HepG2 (cell line): ENCODE measurements at regions not wholly inside any gene's neighbourhood (a gene's known extent, or its start where the extent isn't known, plus 50 kb on each side); places are given as distances from the start of the nearest gene placed in this dataset.

Source experiments
- ATAC-seq: fragments of 200-7000 bp; cut with Tn5 transposase; 3 replicates; pipeline ENCODE4 v1.9.1; 2020; ENCODE audit warnings: mild to moderate bottlenecking, moderate library complexity
- BruUV-seq: library from RNA; stranded (reverse); fragments of 400-500 nt; replicated peaks from 2 replicates; lab custom pipeline; 2021; lab: Mats Ljungman, UMichigan
- CTCF ChIA-PET: fragments of 300-600 bp; formaldehyde crosslinking; extraction: SDS; loops from one replicate; lab custom pipeline; 2021; ENCODE audit warnings: low total read pairs, inconsistent platforms, low intra/inter-chr PET ratio; lab: Yijun Ruan, JAX
- POLR2A ChIA-PET: fragments of 350-600 bp; sonication (Branson Sonifier 250); formaldehyde crosslinking; loops from one replicate; lab custom pipeline; 2020; ENCODE audit warnings: antibody characterized with exemption, inconsistent platforms; lab: Yijun Ruan, JAX
- DNase-seq: peaks from one replicate; pipeline ENCODE4 v3.0.0-alpha.2; 2015; ENCODE audit warnings: low spot score
- FAIRE-seq: peaks from 3 replicates; lab custom pipeline; 2011; peaks lifted over from hg19 to GRCh38; lab: Jason Lieb, UNC
- H2AFZ ChIP-seq: one replicate; pipeline ENCODE4 v1.6.1; 2011; ENCODE audit warnings: low read length, inconsistent platforms
- H3K27ac ChIP-seq: fragments of 300-600 bp; 3 replicates; pipeline ENCODE4 v1.8.0; 2011; ENCODE audit warnings: mixed run types, mild to moderate bottlenecking, mixed read lengths, low read length, inconsistent platforms; ENCODE audit not compliant: insufficient read depth; ENCODE audit errors: extremely low read length
- H3K27me3 ChIP-seq, 2 experiments: fragments of 200-600 bp in 1 of 2; 2 replicates in 1 of 2; 3 replicates in 1 of 2; pipeline versions ENCODE4 v1.6.0 to v1.8.0; 2011; ENCODE audit warnings: low read length in 2 of 2, mild to moderate bottlenecking in 2 of 2, moderate library complexity in 2 of 2, inconsistent platforms in 1 of 2; ENCODE audit not compliant: insufficient read depth in 2 of 2, control insufficient read depth in 1 of 2
- H3K36me3 ChIP-seq, 2 experiments: fragments of 200-600 bp in 1 of 2; replicated peaks in 1 of 2; 2 replicates in 1 of 2; 3 replicates in 1 of 2; pipeline versions ENCODE4 v1.5.1 to v1.8.0; 2011; ENCODE audit warnings: low read length in 2 of 2, inconsistent platforms in 1 of 2; ENCODE audit not compliant: insufficient read depth in 2 of 2, control insufficient read depth in 1 of 2
- H3K4me1 ChIP-seq: 2 replicates; pipeline ENCODE4 v1.5.1; 2012; ENCODE audit warnings: low read length, inconsistent platforms; ENCODE audit not compliant: insufficient read depth
- H3K4me2 ChIP-seq: 2 replicates; pipeline ENCODE4 v1.6.0; 2011; ENCODE audit warnings: low read depth, low read length, inconsistent platforms
- H3K4me3 ChIP-seq, 3 experiments: fragments of 200-600 bp in 1 of 3; sonication (generic), shearing (Covaris generic) in 1 of 3; replicated peaks in 1 of 3; 2 replicates each; pipeline ENCODE4 v1.5.1; 2011 to 2016; ENCODE audit warnings: low read length in 3 of 3, inconsistent platforms in 2 of 3, low read depth in 2 of 3, mild to moderate bottlenecking in 2 of 3, control low read depth in 1 of 3, mixed read lengths in 1 of 3; ENCODE audit not compliant: insufficient read depth in 1 of 3
- H3K79me2 ChIP-seq: one replicate; pipeline ENCODE4 v1.6.1; 2011; ENCODE audit warnings: low read length, inconsistent platforms; ENCODE audit not compliant: insufficient read depth
- H3K9ac ChIP-seq: 2 replicates; pipeline ENCODE4 v1.6.0; 2011; ENCODE audit warnings: mild to moderate bottlenecking, low read depth, low read length, inconsistent platforms; ENCODE audit not compliant: insufficient read depth
- H3K9me3 ChIP-seq: 2 replicates; pipeline ENCODE4 v1.5.1; 2012; ENCODE audit warnings: mild to moderate bottlenecking, low read length
- H4K20me1 ChIP-seq: 2 replicates; pipeline ENCODE4 v1.6.0; 2011; ENCODE audit warnings: inconsistent platforms, mild to moderate bottlenecking, low read length, moderate library complexity; ENCODE audit not compliant: insufficient read depth
- ATF2 ChIP-seq: sonication (generic); formaldehyde crosslinking; IDR thresholded peaks from 2 replicates; pipeline ENCODE4 v1.4.0; 2020; ENCODE audit warnings: missing genetic modification reagents
- ATF7-NPFF ChIP-seq: sonication (generic); formaldehyde crosslinking; IDR thresholded peaks from 2 replicates; pipeline ENCODE4 v1.8.1; 2023; ENCODE audit warnings: mild to moderate bottlenecking, low read depth, missing genetic modification reagents, moderate library complexity
- HOXA3 ChIP-seq: sonication (generic); formaldehyde crosslinking; IDR thresholded peaks from 2 replicates; pipeline ENCODE4 v1.5.0; 2020; ENCODE audit warnings: missing genetic modification reagents
- ISX ChIP-seq: sonication (generic); formaldehyde crosslinking; conservative IDR thresholded peaks from 2 replicates; pipeline ENCODE4 v1.5.0; 2020; ENCODE audit warnings: missing genetic modification reagents
- KDM5A ChIP-seq: fragments of 200-600 bp; sonication (generic); IDR thresholded peaks from 2 replicates; pipeline ENCODE4 v1.7.0; 2018; ENCODE audit warnings: antibody characterized with exemption, mild to moderate bottlenecking, low read length, borderline replicate concordance
- SETDB1 ChIP-seq: sonication (generic); formaldehyde crosslinking; IDR thresholded peaks from 2 replicates; pipeline ENCODE4 v1.5.1; 2020; ENCODE audit warnings: missing genetic modification reagents, mild to moderate bottlenecking, borderline replicate concordance
- SMAD9 ChIP-seq: sonication (generic); formaldehyde crosslinking; IDR thresholded peaks from 2 replicates; pipeline ENCODE4 v1.5.1; 2020; ENCODE audit warnings: mild to moderate bottlenecking, missing genetic modification reagents
- SP140L ChIP-seq: sonication (generic); formaldehyde crosslinking; IDR thresholded peaks from 2 replicates; pipeline ENCODE4 v1.4.0; 2020; ENCODE audit warnings: missing genetic modification reagents, borderline replicate concordance
- ZBTB8A ChIP-seq: sonication (generic); formaldehyde crosslinking; IDR thresholded peaks from 2 replicates; pipeline ENCODE4 v1.4.0; 2020; ENCODE audit warnings: mild to moderate bottlenecking, low read depth, missing genetic modification reagents, borderline replicate concordance
- ZNF574 ChIP-seq: sonication (generic); formaldehyde crosslinking; IDR thresholded peaks from 2 replicates; pipeline ENCODE4 v1.4.0; 2020; ENCODE audit warnings: missing genetic modification reagents
- WGBS: methylation state at CpG from one replicate; pipeline ENCODE4 v1.1.6; 2017; ENCODE audit warnings: low lambda C conversion rate; 5-methylcytosine and 5-hydroxymethylcytosine counted together
- in situ Hi-C: cut with HindIII; loops from 2 replicates; pipeline ENCODE4 v1.10.0; 2017; ENCODE audit warnings: low pct_unique_long_range_greater_than_20kb; ENCODE audit not compliant: extremely low pct_ligation_motif_present
- intact Hi-C: fragments of 100-400 bp; cut with micrococcal nuclease; formaldehyde crosslinking; loops from one replicate; pipeline ENCODE4 v1.10.0; 2022; ENCODE audit not compliant: unreplicated experiment
- TF ChIP-seq, protein P1 (sequence below): sonication (generic); formaldehyde crosslinking; IDR thresholded peaks from 2 replicates; pipeline ENCODE4 v1.5.1; 2020; ENCODE audit warnings: missing genetic modification reagents, mild to moderate bottlenecking, borderline replicate concordance
- TF ChIP-seq, protein P2 (sequence below): sonication (generic); formaldehyde crosslinking; IDR thresholded peaks from 2 replicates; pipeline ENCODE4 v1.4.0; 2020; ENCODE audit warnings: missing genetic modification reagents

DNA sequence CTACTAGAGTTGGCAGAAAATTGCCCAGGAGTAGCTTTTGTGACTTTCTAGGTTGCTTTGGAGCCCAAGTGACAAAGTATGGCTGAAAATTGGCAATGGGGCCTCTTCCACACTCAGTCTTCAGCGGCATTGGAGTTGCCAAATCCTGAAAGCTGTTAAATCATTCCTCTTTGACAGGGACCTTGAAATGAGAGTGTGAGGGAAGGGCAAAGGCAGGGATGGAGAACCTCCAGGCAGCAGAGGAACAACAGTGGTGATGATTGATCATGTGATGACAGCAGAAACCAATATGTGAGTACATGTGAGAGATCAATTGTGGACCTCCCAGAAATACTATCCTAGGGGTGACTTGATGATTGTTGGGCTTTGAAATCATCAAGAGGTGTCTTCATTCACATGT lies 393.9 kb downstream of the KIF16B start:
- POLR2A ChIA-PET = no interaction called here
- WGBS = 0% methylated on average over 1 of the region's 1 CpG
- CTCF ChIA-PET = no interaction called here
- no peak for TF ChIP-seq SETDB1
- no peak for TF ChIP-seq HOXA3 (CRISPR knock-in tag)
- no peak for TF ChIP-seq SP140L (CRISPR knock-in tag)
- TF ChIP-seq ZBTB8A (CRISPR knock-in tag) = no peak
- TF ChIP-seq ATF2 = no peak
- TF ChIP-seq, protein P1, sequence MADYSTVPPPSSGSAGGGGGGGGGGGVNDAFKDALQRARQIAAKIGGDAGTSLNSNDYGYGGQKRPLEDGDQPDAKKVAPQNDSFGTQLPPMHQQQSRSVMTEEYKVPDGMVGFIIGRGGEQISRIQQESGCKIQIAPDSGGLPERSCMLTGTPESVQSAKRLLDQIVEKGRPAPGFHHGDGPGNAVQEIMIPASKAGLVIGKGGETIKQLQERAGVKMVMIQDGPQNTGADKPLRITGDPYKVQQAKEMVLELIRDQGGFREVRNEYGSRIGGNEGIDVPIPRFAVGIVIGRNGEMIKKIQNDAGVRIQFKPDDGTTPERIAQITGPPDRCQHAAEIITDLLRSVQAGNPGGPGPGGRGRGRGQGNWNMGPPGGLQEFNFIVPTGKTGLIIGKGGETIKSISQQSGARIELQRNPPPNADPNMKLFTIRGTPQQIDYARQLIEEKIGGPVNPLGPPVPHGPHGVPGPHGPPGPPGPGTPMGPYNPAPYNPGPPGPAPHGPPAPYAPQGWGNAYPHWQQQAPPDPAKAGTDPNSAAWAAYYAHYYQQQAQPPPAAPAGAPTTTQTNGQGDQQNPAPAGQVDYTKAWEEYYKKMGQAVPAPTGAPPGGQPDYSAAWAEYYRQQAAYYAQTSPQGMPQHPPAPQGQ = no peak
- TF ChIP-seq ZNF574 = no peak
- TF ChIP-seq, protein P2, sequence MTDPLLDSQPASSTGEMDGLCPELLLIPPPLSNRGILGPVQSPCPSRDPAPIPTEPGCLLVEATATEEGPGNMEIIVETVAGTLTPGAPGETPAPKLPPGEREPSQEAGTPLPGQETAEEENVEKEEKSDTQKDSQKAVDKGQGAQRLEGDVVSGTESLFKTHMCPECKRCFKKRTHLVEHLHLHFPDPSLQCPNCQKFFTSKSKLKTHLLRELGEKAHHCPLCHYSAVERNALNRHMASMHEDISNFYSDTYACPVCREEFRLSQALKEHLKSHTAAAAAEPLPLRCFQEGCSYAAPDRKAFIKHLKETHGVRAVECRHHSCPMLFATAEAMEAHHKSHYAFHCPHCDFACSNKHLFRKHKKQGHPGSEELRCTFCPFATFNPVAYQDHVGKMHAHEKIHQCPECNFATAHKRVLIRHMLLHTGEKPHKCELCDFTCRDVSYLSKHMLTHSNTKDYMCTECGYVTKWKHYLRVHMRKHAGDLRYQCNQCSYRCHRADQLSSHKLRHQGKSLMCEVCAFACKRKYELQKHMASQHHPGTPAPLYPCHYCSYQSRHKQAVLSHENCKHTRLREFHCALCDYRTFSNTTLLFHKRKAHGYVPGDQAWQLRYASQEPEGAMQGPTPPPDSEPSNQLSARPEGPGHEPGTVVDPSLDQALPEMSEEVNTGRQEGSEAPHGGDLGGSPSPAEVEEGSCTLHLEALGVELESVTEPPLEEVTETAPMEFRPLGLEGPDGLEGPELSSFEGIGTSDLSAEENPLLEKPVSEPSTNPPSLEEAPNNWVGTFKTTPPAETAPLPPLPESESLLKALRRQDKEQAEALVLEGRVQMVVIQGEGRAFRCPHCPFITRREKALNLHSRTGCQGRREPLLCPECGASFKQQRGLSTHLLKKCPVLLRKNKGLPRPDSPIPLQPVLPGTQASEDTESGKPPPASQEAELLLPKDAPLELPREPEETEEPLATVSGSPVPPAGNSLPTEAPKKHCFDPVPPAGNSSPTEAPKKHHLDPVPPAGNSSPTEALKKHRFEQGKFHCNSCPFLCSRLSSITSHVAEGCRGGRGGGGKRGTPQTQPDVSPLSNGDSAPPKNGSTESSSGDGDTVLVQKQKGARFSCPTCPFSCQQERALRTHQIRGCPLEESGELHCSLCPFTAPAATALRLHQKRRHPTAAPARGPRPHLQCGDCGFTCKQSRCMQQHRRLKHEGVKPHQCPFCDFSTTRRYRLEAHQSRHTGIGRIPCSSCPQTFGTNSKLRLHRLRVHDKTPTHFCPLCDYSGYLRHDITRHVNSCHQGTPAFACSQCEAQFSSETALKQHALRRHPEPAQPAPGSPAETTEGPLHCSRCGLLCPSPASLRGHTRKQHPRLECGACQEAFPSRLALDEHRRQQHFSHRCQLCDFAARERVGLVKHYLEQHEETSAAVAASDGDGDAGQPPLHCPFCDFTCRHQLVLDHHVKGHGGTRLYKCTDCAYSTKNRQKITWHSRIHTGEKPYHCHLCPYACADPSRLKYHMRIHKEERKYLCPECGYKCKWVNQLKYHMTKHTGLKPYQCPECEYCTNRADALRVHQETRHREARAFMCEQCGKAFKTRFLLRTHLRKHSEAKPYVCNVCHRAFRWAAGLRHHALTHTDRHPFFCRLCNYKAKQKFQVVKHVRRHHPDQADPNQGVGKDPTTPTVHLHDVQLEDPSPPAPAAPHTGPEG = no peak
- no peak for TF ChIP-seq SMAD9
- TF ChIP-seq ISX = no peak
- no peak for TF ChIP-seq ATF7-NPFF (CRISPR knock-in tag)
- TF ChIP-seq KDM5A = no peak

More for the DNA sequence above, 393.9 kb downstream of the KIF16B start:
- Histone ChIP-seq H2AFZ (no peak overlapping the region), H3K4me1 (no peaks in the 10 kb centered on the region), H4K20me1 (no peaks in the 10 kb centered on the region), H3K79me2 (no peaks in the 10 kb centered on the region), H3K36me3 (no peaks in the 10 kb centered on the region), H3K9ac (no peak overlapping the region), H3K27me3 (no peaks in the 10 kb centered on the region), H3K27ac (no peak overlapping the region), H3K4me3 (no peak overlapping the region), H3K4me2 (no peak overlapping the region), H3K9me3 (peaks cover 51% of the 10 kb centered on the region)
- FAIRE-seq = no peak
- intact Hi-C loops = no loop called here
- no TSS peak for BruUV-seq
- ATAC-seq = no peak
- no peak for DNase-seq
- in situ Hi-C loops = no loop called here
